ENCODE measurements at regions not wholly inside any gene's neighbourhood (a gene's known extent, or its start where the extent isn't known, plus 50 kb on each side); places are given as distances from the start of the nearest gene placed in this dataset.

DNA sequence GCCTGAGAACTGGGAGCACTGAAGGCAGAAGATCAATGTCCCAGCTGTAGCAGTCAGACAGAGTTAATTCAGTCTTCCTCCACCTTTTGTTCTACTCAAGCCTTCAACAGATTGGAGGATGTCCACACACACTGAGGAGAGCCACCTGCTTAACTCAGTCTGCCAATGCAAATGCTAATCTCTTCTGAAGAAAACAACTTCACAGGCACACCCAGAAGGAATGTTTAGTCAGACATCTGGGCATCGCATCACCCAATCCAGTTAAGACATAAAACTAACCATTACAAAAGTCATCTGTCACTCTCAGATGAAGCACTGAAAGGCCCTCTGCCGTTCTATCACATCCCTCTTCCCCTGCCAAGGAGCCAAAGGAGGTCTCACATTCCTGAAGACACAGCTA, 173.7 kb downstream of the CENPC start:
- Histone ChIP-seq H3K4me1 (ENCODE audit: insufficient read depth, low read length, poor library complexity, severe bottlenecking) (no peaks in the 10 kb centered on the region), H2AFZ (ENCODE audit: low read length) (no peak overlapping the region), H4K20me1 (ENCODE audit: insufficient read depth, low read length) (no peaks in the 10 kb centered on the region), H3K27ac (ENCODE audit: low read depth, low read length, poor library complexity, severe bottlenecking) (no peak overlapping the region), H3K79me2 (ENCODE audit: insufficient read depth, low read depth, low read length) (no peaks in the 10 kb centered on the region), H3K4me2 (ENCODE audit: low read length) (no peak overlapping the region), H3K9me2 (ENCODE audit: insufficient read depth, low read length) (no peaks in the 10 kb centered on the region), H3K36me3 (ENCODE audit: insufficient read depth, low read length) (no peaks in the 10 kb centered on the region), H3K9me3 (ENCODE audit: low read length) (no peaks in the 10 kb centered on the region), H3K4me3 (ENCODE audit: low read depth, low read length, poor library complexity, severe bottlenecking) (no peak overlapping the region)
- DNase-seq (ENCODE audit: low spot score) = no peak
- intact Hi-C loops (cut with micrococcal nuclease; ENCODE audit: unreplicated experiment) = no loop called here
- BruUV-seq (replicated peaks) = no TSS peak
- ChIA-PET CTCF (ENCODE audit: unreplicated experiment) (no interaction called here), POLR2A (no interaction called here)
- TF ChIP-seq EZH2phosphoT487 (IDR thresholded peaks at IDR 0.05; ENCODE audit: borderline replicate concordance, low read depth, low read length) = no peak
- TF ChIP-seq, protein P1, sequence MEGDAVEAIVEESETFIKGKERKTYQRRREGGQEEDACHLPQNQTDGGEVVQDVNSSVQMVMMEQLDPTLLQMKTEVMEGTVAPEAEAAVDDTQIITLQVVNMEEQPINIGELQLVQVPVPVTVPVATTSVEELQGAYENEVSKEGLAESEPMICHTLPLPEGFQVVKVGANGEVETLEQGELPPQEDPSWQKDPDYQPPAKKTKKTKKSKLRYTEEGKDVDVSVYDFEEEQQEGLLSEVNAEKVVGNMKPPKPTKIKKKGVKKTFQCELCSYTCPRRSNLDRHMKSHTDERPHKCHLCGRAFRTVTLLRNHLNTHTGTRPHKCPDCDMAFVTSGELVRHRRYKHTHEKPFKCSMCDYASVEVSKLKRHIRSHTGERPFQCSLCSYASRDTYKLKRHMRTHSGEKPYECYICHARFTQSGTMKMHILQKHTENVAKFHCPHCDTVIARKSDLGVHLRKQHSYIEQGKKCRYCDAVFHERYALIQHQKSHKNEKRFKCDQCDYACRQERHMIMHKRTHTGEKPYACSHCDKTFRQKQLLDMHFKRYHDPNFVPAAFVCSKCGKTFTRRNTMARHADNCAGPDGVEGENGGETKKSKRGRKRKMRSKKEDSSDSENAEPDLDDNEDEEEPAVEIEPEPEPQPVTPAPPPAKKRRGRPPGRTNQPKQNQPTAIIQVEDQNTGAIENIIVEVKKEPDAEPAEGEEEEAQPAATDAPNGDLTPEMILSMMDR (conservative IDR thresholded peaks at IDR 0.05; ENCODE audit: low read length) = no peak

DNA sequence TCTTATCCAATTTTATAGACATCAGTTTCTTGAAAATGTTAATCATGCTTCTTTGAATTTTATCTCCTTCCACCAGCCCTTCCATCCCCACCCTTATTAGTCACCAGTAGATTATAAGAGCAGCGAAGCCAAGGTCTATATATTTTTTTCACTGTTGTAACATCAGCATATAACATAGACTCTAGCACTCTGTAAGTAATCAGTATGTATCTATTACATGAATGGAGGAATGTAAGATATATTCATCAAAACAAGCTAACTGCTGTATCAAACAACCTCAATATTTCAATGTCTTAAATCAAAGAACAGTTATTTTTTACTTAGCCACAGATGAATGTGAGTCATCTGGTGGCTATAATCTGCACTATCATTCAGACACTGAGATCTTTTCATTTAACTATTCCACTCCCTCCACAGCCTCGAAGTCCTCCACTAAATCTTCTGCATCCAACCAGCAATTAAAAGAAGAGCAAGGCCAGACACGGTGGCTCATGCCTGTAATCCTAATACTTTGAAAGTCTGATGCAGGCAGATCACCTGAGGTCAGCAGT, 178.9 kb downstream of the CENPC start:
- no peaks in the 10 kb centered on the region for H3K9me2 ChIP-seq (ENCODE audit: insufficient read depth, low read length)
- no peaks in the 10 kb centered on the region for H3K36me3 ChIP-seq (ENCODE audit: insufficient read depth, low read length)
- no peak overlapping the region for H3K4me3 ChIP-seq (ENCODE audit: low read depth, low read length, poor library complexity, severe bottlenecking)
- H3K79me2 ChIP-seq (ENCODE audit: insufficient read depth, low read depth, low read length) = no peaks in the 10 kb centered on the region
- no TSS peak for BruUV-seq (replicated peaks)
- intact Hi-C loops (cut with micrococcal nuclease; ENCODE audit: unreplicated experiment) = no loop called here
- no peak overlapping the region for H3K27ac ChIP-seq (ENCODE audit: low read depth, low read length, poor library complexity, severe bottlenecking)
- no peaks in the 10 kb centered on the region for H3K4me1 ChIP-seq (ENCODE audit: insufficient read depth, low read length, poor library complexity, severe bottlenecking)
- DNase-seq (ENCODE audit: low spot score) = no peak
- no peaks in the 10 kb centered on the region for H4K20me1 ChIP-seq (ENCODE audit: insufficient read depth, low read length)
- H3K4me2 ChIP-seq (ENCODE audit: low read length) = no peak overlapping the region
- POLR2A ChIA-PET = interaction anchor here (0.6 to 0.7 kb wide), 2 partner anchors 9 to 11 kb away, joined by 3 read pairs; no protein-coding TSS in a partner anchor
- CTCF ChIA-PET (ENCODE audit: unreplicated experiment) = no interaction called here
- H3K9me3 ChIP-seq (ENCODE audit: low read length) = no peaks in the 10 kb centered on the region
- no peak for TF ChIP-seq EZH2phosphoT487 (IDR thresholded peaks at IDR 0.05; ENCODE audit: borderline replicate concordance, low read depth, low read length)
- TF ChIP-seq, protein P1 (conservative IDR thresholded peaks at IDR 0.05; ENCODE audit: low read length) = no peak
- no peak overlapping the region for H2AFZ ChIP-seq (ENCODE audit: low read length)

DNA sequence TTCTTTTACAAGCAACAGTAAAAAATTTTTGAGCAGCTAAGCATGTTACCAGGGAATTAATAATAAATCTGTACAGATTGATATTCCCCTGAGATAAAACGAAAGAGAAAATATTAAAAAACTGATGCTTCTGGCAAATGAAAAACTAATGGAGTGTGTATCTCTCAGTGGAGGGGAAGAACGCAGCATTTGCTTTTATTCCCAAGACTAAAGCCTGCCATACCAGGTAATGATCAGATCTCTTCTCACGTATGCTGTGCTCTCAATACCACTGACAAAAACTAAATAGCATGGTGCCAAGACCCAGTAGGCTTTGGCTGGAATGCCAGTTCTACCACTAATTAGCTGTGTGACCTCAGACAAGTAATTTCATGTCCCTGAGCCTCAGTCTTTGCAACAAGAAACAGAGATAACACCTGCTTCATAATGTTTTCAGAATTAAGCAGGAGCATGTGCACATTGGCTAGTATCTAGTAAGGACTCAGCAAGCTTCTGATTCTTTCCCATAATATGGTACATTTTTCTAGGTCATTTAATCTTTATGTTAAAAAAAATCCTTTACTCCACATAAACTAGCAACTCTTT, 179.6 kb downstream of the CENPC start:
- Histone ChIP-seq H2AFZ (ENCODE audit: low read length) (no peak overlapping the region), H4K20me1 (ENCODE audit: insufficient read depth, low read length) (no peaks in the 10 kb centered on the region), H3K4me1 (ENCODE audit: insufficient read depth, low read length, poor library complexity, severe bottlenecking) (no peaks in the 10 kb centered on the region), H3K9me3 (ENCODE audit: low read length) (no peaks in the 10 kb centered on the region), H3K79me2 (ENCODE audit: insufficient read depth, low read depth, low read length) (no peaks in the 10 kb centered on the region), H3K4me2 (ENCODE audit: low read length) (no peak overlapping the region), H3K9me2 (ENCODE audit: insufficient read depth, low read length) (no peaks in the 10 kb centered on the region), H3K27ac (ENCODE audit: low read depth, low read length, poor library complexity, severe bottlenecking) (no peak overlapping the region), H3K36me3 (ENCODE audit: insufficient read depth, low read length) (no peaks in the 10 kb centered on the region), H3K4me3 (ENCODE audit: low read depth, low read length, poor library complexity, severe bottlenecking) (no peak overlapping the region)
- no peak for TF ChIP-seq EZH2phosphoT487 (IDR thresholded peaks at IDR 0.05; ENCODE audit: borderline replicate concordance, low read depth, low read length)
- ChIA-PET POLR2A (interaction anchor here (0.6 to 0.9 kb wide), 3 partner anchors 10 to 28 kb away, joined by 3 read pairs; no protein-coding TSS in a partner anchor), CTCF (ENCODE audit: unreplicated experiment) (no interaction called here)
- no TSS peak for BruUV-seq (replicated peaks)
- intact Hi-C loops (cut with micrococcal nuclease; ENCODE audit: unreplicated experiment) = no loop called here
- DNase-seq (ENCODE audit: low spot score) = no peak

Measured in OCI-LY7 (cell line).